SK-N-SH (cell line): ENCODE measurements at regions not wholly inside any gene's neighbourhood (a gene's known extent, or its start where the extent isn't known, plus 50 kb on each side); places are given as distances from the start of the nearest gene placed in this dataset.

Experiments used
- CTCF ChIA-PET: fragments of 300-600, 350-600 bp; formaldehyde crosslinking; extraction: SDS; loops from one replicate; lab custom pipeline; 2021; lab: Yijun Ruan, JAX
- POLR2A ChIA-PET: fragments of 350-600 bp; sonication (Branson Sonifier 250); formaldehyde crosslinking; extraction: SDS; loops from one replicate; lab custom pipeline; 2020; ENCODE audit warnings: antibody characterized with exemption, inconsistent platforms; lab: Yijun Ruan, JAX
- DNase-seq: peaks from one replicate; pipeline ENCODE4 v3.0.0; 2012
- H2AFZ ChIP-seq: fragments of 200-600 bp; sonication (generic); 2 replicates; pipeline ENCODE4 v1.8.1; 2016; ENCODE audit warnings: antibody characterized with exemption, mild to moderate bottlenecking, low read depth
- H3F3A ChIP-seq: fragments of 200-600 bp; sonication (generic); replicated peaks from 2 replicates; pipeline ENCODE3; 2016; ENCODE audit warnings: antibody characterized with exemption, mild to moderate bottlenecking; ENCODE audit not compliant: insufficient read depth
- H3K27ac ChIP-seq, 2 experiments: fragments of 200-500 bp in 1 of 2; fragments of 200-600 bp in 1 of 2; sonication (Bioruptor generic) in 1 of 2; sonication (generic), shearing (Covaris generic) in 1 of 2; 2 replicates each; pipeline versions ENCODE4 v1.5.1 to v1.6.1; 2014 to 2016; ENCODE audit warnings: low read depth in 2 of 2, inconsistent platforms in 1 of 2, low read length in 1 of 2, mild to moderate bottlenecking in 1 of 2, mixed read lengths in 1 of 2
- H3K27me3 ChIP-seq: fragments of 200-600 bp; sonication (generic), shearing (Covaris generic); 2 replicates; pipeline ENCODE4 v1.6.1; 2016; ENCODE audit warnings: mixed run types; ENCODE audit not compliant: insufficient read depth
- H3K36me3 ChIP-seq, 2 experiments: fragments of 200-500 bp in 1 of 2; fragments of 200-600 bp in 1 of 2; sonication (Bioruptor generic) in 1 of 2; sonication (generic) in 1 of 2; replicated peaks in 1 of 2; 2 replicates each; pipeline versions ENCODE3 to v1.5.1; 2014 to 2016; ENCODE audit warnings: low read length in 1 of 2, mild to moderate bottlenecking in 1 of 2; ENCODE audit not compliant: insufficient read depth in 2 of 2, control insufficient read depth in 1 of 2
- H3K4me1 ChIP-seq, 2 experiments: fragments of 200-500 bp in 1 of 2; fragments of 200-600 bp in 1 of 2; sonication (Bioruptor generic) in 1 of 2; sonication (generic), shearing (Covaris generic) in 1 of 2; 2 replicates each; pipeline versions ENCODE4 v1.5.1 to v1.6.1; 2014 to 2016; ENCODE audit warnings: low read depth in 1 of 2, low read length in 1 of 2, mixed run types in 1 of 2; ENCODE audit not compliant: insufficient read depth in 2 of 2, control insufficient read depth in 1 of 2
- H3K4me2 ChIP-seq: fragments of 200-600 bp; sonication (generic), shearing (Covaris generic); 2 replicates; pipeline ENCODE4 v1.6.1; 2017; ENCODE audit warnings: mixed run types
- H3K4me3 ChIP-seq, 2 experiments: fragments of 200-500 bp in 1 of 2; fragments of 200-600 bp in 1 of 2; sonication (Bioruptor generic) in 1 of 2; sonication (generic), shearing (Covaris generic) in 1 of 2; 2 replicates each; pipeline versions ENCODE4 v1.5.1 to v1.8.1; 2014 to 2016; ENCODE audit warnings: low read depth in 2 of 2, inconsistent platforms in 1 of 2, low read length in 1 of 2, mild to moderate bottlenecking in 1 of 2, mixed read lengths in 1 of 2, moderate library complexity in 1 of 2
- H3K79me2 ChIP-seq: fragments of 200-600 bp; sonication (generic); 2 replicates; pipeline ENCODE4 v1.8.1; 2017; ENCODE audit warnings: mild to moderate bottlenecking; ENCODE audit not compliant: insufficient read depth
- H3K9ac ChIP-seq: fragments of 200-600 bp; sonication (generic); 2 replicates; pipeline ENCODE4 v1.6.1; 2017; ENCODE audit warnings: mixed run types
- H3K9me2 ChIP-seq: fragments of 200-600 bp; sonication (generic); 2 replicates; pipeline ENCODE4 v1.6.1; 2017; ENCODE audit warnings: mixed run types
- H3K9me3 ChIP-seq: fragments of 200-600 bp; sonication (generic); 2 replicates; pipeline ENCODE4 v1.6.1; 2017; ENCODE audit warnings: mixed run types, mild to moderate bottlenecking, moderate library complexity
- H4K20me1 ChIP-seq: fragments of 200-600 bp; sonication (generic); 2 replicates; pipeline ENCODE4 v1.6.1; 2017; ENCODE audit warnings: mild to moderate bottlenecking, mixed run types; ENCODE audit not compliant: insufficient read depth
- ELF1 ChIP-seq: IDR thresholded peaks from 2 replicates; pipeline ENCODE4 v1.4.0; 2012
- EP300 ChIP-seq, 2 experiments: IDR thresholded peaks; 2 replicates each; pipeline versions ENCODE4 v1.4.0 to v1.6.1; 2012; ENCODE audit warnings: borderline replicate concordance in 1 of 2, low read depth in 1 of 2, low read length in 1 of 2
- EZH2phosphoT487 ChIP-seq: fragments of 200-600 bp; sonication (generic); IDR thresholded peaks from 2 replicates; pipeline ENCODE4 v1.6.1; 2017; ENCODE audit warnings: low read depth, mixed run types, mild to moderate bottlenecking, antibody characterized with exemption, moderate library complexity, borderline replicate concordance
- FOSL2 ChIP-seq: IDR thresholded peaks from 2 replicates; pipeline ENCODE4 v1.4.0; 2012; ENCODE audit warnings: low read depth, mild to moderate bottlenecking, moderate library complexity, borderline replicate concordance
- FOXM1 ChIP-seq: IDR thresholded peaks from 2 replicates; pipeline ENCODE4 v1.4.0; 2012; ENCODE audit warnings: low read depth, mild to moderate bottlenecking
- GABPA ChIP-seq: IDR thresholded peaks from 2 replicates; pipeline ENCODE4 v1.4.0; 2012; ENCODE audit warnings: low read depth, mild to moderate bottlenecking
- GATA2 ChIP-seq: sonication (generic); formaldehyde crosslinking; IDR thresholded peaks from 2 replicates; pipeline ENCODE4 v1.5.0; 2020; ENCODE audit warnings: mild to moderate bottlenecking, missing genetic modification reagents
- MXI1 ChIP-seq: IDR thresholded peaks from 2 replicates; pipeline ENCODE4 v1.6.1; 2012; ENCODE audit warnings: mild to moderate bottlenecking, low read depth, low read length, improper control_type of control experiment
- NFIC ChIP-seq: IDR thresholded peaks from 2 replicates; pipeline ENCODE4 v1.4.0; 2012; ENCODE audit warnings: borderline replicate concordance
- NRF1 ChIP-seq: IDR thresholded peaks from 2 replicates; pipeline ENCODE4 v1.6.1; 2012; ENCODE audit warnings: low read depth, mild to moderate bottlenecking, low read length
- POLR2AphosphoS5 ChIP-seq: IDR thresholded peaks from 2 replicates; pipeline ENCODE4 v1.6.1; 2012; ENCODE audit warnings: low read depth, low read length
- RCOR1 ChIP-seq: fragments of 150-350 bp; IDR thresholded peaks from 2 replicates; pipeline ENCODE4 v1.6.1; 2017; ENCODE audit warnings: antibody characterized with exemption, low read length
- RXRA ChIP-seq: IDR thresholded peaks from 2 replicates; pipeline ENCODE4 v1.4.0; 2012; ENCODE audit warnings: low read depth, mild to moderate bottlenecking, borderline replicate concordance
- SMC3 ChIP-seq: IDR thresholded peaks from 2 replicates; pipeline ENCODE4 v1.6.1; 2012; ENCODE audit warnings: low read depth, low read length, improper control_type of control experiment
- TAF1 ChIP-seq: IDR thresholded peaks from 2 replicates; pipeline ENCODE4 v1.6.1; 2012; ENCODE audit warnings: low read depth, mild to moderate bottlenecking, low read length, moderate library complexity, borderline replicate concordance
- TEAD4 ChIP-seq: IDR thresholded peaks from 2 replicates; pipeline ENCODE4 v1.4.0; 2012; ENCODE audit warnings: mild to moderate bottlenecking, borderline replicate concordance; ENCODE audit not compliant: insufficient read depth
- YY1 ChIP-seq: IDR thresholded peaks from 2 replicates; pipeline ENCODE4 v1.4.0; 2012; ENCODE audit warnings: low read depth, mild to moderate bottlenecking
- WGBS: methylation state at CpG from one replicate; pipeline ENCODE4 v1.1.6; 2017; ENCODE audit warnings: low lambda C conversion rate; 5-methylcytosine and 5-hydroxymethylcytosine counted together
- TF ChIP-seq, protein P1 (sequence below): fragments of 150-350 bp; IDR thresholded peaks from 2 replicates; pipeline ENCODE4 v1.6.1; 2017; ENCODE audit warnings: antibody characterized with exemption, low read length, low read depth, borderline replicate concordance
- TF ChIP-seq, protein P2 (sequence below): IDR thresholded peaks from 2 replicates; pipeline ENCODE4; 2012
- TF ChIP-seq, protein P3 (sequence below): fragments of 150-350 bp; IDR thresholded peaks from 2 replicates; pipeline ENCODE4 v1.6.1; 2016; ENCODE audit warnings: mild to moderate bottlenecking, low read depth, low read length
- TF ChIP-seq, protein P4 (sequence below): fragments of 200-600 bp; sonication (generic); IDR thresholded peaks from 2 replicates; pipeline ENCODE4 v1.6.1; 2017; ENCODE audit warnings: antibody characterized with exemption, mild to moderate bottlenecking, moderate library complexity
- TF ChIP-seq, protein P5 (sequence below): IDR thresholded peaks from 2 replicates; pipeline ENCODE4 v1.4.0; 2012; ENCODE audit warnings: low read depth, borderline replicate concordance

DNA sequence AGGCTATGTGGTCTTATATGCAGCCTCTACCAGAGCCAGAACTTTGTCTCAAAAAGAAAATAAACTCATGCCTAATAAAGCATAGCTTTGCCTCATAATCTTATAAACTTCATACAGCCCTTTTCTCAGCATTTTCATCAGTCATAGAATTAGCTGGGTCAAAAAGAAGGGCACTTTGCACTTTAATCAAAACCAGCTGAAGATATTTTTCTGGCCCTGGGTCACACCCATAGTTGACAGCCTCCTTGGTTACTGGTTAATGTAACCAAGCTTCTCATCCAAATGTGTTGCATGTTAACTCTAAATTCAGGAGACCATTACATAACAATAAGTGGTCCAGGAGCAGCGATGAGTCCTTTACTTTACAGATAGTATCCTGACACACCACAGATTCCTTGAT, 558.2 kb downstream of the FLRT2 start:
- H3K9me3 ChIP-seq, result no peaks in the 10 kb centered on the region
- DNase-seq, result no peak
- no peak overlapping the region for H3K4me3 ChIP-seq
- no peaks in the 10 kb centered on the region for H3K4me1 ChIP-seq
- H3K9ac ChIP-seq, result no peak overlapping the region
- no peaks in the 10 kb centered on the region for H3K27me3 ChIP-seq
- H3K79me2 ChIP-seq, result no peaks in the 10 kb centered on the region
- no peaks in the 10 kb centered on the region for H3K9me2 ChIP-seq
- CTCF ChIA-PET, result interaction anchor here (0.8 kb wide), 1 partner anchor 15 kb away, joined by 5 read pairs; no protein-coding TSS in a partner anchor
- TF ChIP-seq GABPA (no peak), NRF1 (no peak), FOSL2 (no peak), SMC3 (no peak), TEAD4 (no peak)
- TF ChIP-seq, protein P1, sequence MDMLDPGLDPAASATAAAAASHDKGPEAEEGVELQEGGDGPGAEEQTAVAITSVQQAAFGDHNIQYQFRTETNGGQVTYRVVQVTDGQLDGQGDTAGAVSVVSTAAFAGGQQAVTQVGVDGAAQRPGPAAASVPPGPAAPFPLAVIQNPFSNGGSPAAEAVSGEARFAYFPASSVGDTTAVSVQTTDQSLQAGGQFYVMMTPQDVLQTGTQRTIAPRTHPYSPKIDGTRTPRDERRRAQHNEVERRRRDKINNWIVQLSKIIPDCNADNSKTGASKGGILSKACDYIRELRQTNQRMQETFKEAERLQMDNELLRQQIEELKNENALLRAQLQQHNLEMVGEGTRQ, result no peak
- TF ChIP-seq, protein P2, sequence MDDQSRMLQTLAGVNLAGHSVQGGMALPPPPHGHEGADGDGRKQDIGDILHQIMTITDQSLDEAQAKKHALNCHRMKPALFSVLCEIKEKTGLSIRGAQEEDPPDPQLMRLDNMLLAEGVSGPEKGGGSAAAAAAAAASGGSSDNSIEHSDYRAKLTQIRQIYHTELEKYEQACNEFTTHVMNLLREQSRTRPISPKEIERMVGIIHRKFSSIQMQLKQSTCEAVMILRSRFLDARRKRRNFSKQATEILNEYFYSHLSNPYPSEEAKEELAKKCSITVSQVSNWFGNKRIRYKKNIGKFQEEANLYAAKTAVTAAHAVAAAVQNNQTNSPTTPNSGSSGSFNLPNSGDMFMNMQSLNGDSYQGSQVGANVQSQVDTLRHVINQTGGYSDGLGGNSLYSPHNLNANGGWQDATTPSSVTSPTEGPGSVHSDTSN, result no peak
- TF ChIP-seq, protein P3, sequence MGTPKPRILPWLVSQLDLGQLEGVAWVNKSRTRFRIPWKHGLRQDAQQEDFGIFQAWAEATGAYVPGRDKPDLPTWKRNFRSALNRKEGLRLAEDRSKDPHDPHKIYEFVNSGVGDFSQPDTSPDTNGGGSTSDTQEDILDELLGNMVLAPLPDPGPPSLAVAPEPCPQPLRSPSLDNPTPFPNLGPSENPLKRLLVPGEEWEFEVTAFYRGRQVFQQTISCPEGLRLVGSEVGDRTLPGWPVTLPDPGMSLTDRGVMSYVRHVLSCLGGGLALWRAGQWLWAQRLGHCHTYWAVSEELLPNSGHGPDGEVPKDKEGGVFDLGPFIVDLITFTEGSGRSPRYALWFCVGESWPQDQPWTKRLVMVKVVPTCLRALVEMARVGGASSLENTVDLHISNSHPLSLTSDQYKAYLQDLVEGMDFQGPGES, result no peak
- H3F3A ChIP-seq, result no peaks in the 10 kb centered on the region
- no peak overlapping the region for H3K4me2 ChIP-seq
- no peaks in the 10 kb centered on the region for H4K20me1 ChIP-seq
- H3K36me3 ChIP-seq, result no peaks in the 10 kb centered on the region
- H3K27ac ChIP-seq, result no peak overlapping the region
- WGBS, result 0% methylated on average over 1 of the region's 1 CpG
- no peak overlapping the region for H2AFZ ChIP-seq
- POLR2A ChIA-PET, result no interaction called here

DNA sequence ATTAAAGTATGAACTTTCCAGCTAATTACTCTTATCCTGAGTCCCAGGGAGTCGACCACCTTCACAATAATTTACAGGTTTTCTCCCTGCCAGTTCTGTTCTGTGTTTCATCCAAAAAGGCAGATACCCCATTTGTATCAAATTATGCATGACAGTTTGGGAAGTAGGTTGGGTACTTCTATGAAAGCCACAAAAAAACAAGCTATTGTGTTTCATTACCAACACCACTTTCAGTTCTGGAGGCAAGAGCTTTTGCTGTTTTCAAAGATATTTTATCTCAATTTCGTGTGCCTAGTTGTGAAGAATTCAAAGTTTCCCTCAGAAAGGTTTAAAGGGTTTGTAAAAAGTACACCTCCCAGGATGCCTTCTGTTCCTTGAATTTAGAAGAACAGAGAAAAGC, 557.4 kb downstream of the FLRT2 start:
- TF ChIP-seq, protein P4, sequence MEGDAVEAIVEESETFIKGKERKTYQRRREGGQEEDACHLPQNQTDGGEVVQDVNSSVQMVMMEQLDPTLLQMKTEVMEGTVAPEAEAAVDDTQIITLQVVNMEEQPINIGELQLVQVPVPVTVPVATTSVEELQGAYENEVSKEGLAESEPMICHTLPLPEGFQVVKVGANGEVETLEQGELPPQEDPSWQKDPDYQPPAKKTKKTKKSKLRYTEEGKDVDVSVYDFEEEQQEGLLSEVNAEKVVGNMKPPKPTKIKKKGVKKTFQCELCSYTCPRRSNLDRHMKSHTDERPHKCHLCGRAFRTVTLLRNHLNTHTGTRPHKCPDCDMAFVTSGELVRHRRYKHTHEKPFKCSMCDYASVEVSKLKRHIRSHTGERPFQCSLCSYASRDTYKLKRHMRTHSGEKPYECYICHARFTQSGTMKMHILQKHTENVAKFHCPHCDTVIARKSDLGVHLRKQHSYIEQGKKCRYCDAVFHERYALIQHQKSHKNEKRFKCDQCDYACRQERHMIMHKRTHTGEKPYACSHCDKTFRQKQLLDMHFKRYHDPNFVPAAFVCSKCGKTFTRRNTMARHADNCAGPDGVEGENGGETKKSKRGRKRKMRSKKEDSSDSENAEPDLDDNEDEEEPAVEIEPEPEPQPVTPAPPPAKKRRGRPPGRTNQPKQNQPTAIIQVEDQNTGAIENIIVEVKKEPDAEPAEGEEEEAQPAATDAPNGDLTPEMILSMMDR, result no peak
- TF ChIP-seq NFIC, result no peak
- TF ChIP-seq EP300 (IDR thresholded peaks at IDR 0.05; ENCODE audit: borderline replicate concordance in 1 of 2, low read depth in 1 of 2, low read length in 1 of 2), result no peak
- no peak for TF ChIP-seq RCOR1
- TF ChIP-seq GATA2, result no peak
- TF ChIP-seq, protein P5, sequence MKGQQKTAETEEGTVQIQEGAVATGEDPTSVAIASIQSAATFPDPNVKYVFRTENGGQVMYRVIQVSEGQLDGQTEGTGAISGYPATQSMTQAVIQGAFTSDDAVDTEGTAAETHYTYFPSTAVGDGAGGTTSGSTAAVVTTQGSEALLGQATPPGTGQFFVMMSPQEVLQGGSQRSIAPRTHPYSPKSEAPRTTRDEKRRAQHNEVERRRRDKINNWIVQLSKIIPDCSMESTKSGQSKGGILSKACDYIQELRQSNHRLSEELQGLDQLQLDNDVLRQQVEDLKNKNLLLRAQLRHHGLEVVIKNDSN, result no peak
- no peak for TF ChIP-seq YY1
- no peak for TF ChIP-seq TAF1
- no peak for TF ChIP-seq TEAD4
- TF ChIP-seq RXRA, result no peak
- TF ChIP-seq ELF1, result no peak
- TF ChIP-seq MXI1, result no peak
- TF ChIP-seq FOXM1, result no peak
- TF ChIP-seq POLR2AphosphoS5, result no peak
- no peak for TF ChIP-seq EZH2phosphoT487
- Histone ChIP-seq H3F3A (no peaks in the 10 kb centered on the region), H3K27me3 (no peaks in the 10 kb centered on the region), H3K9ac (no peak overlapping the region), H2AFZ (no peak overlapping the region), H3K9me2 (no peaks in the 10 kb centered on the region), H4K20me1 (no peaks in the 10 kb centered on the region), H3K79me2 (no peaks in the 10 kb centered on the region), H3K4me2 (no peak overlapping the region), H3K4me3 (no peak overlapping the region), H3K27ac (no peak overlapping the region), H3K4me1 (no peaks in the 10 kb centered on the region), H3K36me3 (no peaks in the 10 kb centered on the region), H3K9me3 (no peaks in the 10 kb centered on the region)
- DNase-seq, result no peak
- ChIA-PET CTCF (no interaction called here), POLR2A (no interaction called here)
- WGBS, result 0% methylated on average over 2 of the region's 2 CpGs
